ENCODE measurements at regions not wholly inside any gene's neighbourhood (a gene's known extent, or its start where the extent isn't known, plus 50 kb on each side); places are given as distances from the start of the nearest gene placed in this dataset.

- no peak for TF ChIP-seq EZH2 (IDR thresholded peaks at IDR 0.05; ENCODE audit: borderline replicate concordance, low read depth, low read length, poor library complexity, severe bottlenecking)
- TF ChIP-seq, protein P1, sequence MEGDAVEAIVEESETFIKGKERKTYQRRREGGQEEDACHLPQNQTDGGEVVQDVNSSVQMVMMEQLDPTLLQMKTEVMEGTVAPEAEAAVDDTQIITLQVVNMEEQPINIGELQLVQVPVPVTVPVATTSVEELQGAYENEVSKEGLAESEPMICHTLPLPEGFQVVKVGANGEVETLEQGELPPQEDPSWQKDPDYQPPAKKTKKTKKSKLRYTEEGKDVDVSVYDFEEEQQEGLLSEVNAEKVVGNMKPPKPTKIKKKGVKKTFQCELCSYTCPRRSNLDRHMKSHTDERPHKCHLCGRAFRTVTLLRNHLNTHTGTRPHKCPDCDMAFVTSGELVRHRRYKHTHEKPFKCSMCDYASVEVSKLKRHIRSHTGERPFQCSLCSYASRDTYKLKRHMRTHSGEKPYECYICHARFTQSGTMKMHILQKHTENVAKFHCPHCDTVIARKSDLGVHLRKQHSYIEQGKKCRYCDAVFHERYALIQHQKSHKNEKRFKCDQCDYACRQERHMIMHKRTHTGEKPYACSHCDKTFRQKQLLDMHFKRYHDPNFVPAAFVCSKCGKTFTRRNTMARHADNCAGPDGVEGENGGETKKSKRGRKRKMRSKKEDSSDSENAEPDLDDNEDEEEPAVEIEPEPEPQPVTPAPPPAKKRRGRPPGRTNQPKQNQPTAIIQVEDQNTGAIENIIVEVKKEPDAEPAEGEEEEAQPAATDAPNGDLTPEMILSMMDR (conservative IDR thresholded peaks at IDR 0.05; ENCODE audit: low read depth, low read length) = no peak
Measured at GRCh38 chr2:125979886-125980285, 676.1 kb upstream of the GYPC start.
